ENCODE measurements at regions not wholly inside any gene's neighbourhood (a gene's known extent, or its start where the extent isn't known, plus 50 kb on each side); places are given as distances from the start of the nearest gene placed in this dataset.

GRCh38 chr6:88558981-88559380, 392.8 kb upstream of the CNR1 start:
- no peak for DNase-seq (ENCODE audit: low read depth)

GRCh38 chr6:88556663-88557062, 390.5 kb upstream of the CNR1 start:
- no peak for DNase-seq (ENCODE audit: low read depth)

- no peak for DNase-seq (ENCODE audit: low read depth)
These were observed 382.9 kb upstream of the CNR1 start for GRCh38 chr6:88548891-88549505.

GRCh38 chr6:88547768-88548167, 381.6 kb upstream of the CNR1 start:
- no peak for DNase-seq (ENCODE audit: low read depth)

- no peak for DNase-seq (ENCODE audit: low read depth)
These were observed 379.8 kb upstream of the CNR1 start for GRCh38 chr6:88545991-88546390.

GRCh38 chr6:88544986-88545612, 379.0 kb upstream of the CNR1 start:
- no peak for DNase-seq (ENCODE audit: low read depth)

GRCh38 chr6:88539295-88539764, 373.2 kb upstream of the CNR1 start:
- no peak for DNase-seq (ENCODE audit: low read depth)

GRCh38 chr6:88538840-88539239, 372.7 kb upstream of the CNR1 start:
- DNase-seq (ENCODE audit: low read depth), result no peak

GRCh38 chr6:88538130-88538706, 372.1 kb upstream of the CNR1 start:
- no peak for DNase-seq (ENCODE audit: low read depth)

GRCh38 chr6:88536071-88536625, 370.0 kb upstream of the CNR1 start:
- no peak for DNase-seq (ENCODE audit: low read depth)

GRCh38 chr6:88535306-88535705, 369.2 kb upstream of the CNR1 start:
- DNase-seq (ENCODE audit: low read depth), result no peak

GRCh38 chr6:88532241-88532860, 366.2 kb upstream of the CNR1 start:
- DNase-seq (ENCODE audit: low read depth), result no peak

- no peak for DNase-seq (ENCODE audit: low read depth)
These were observed 363.6 kb upstream of the CNR1 start for GRCh38 chr6:88529726-88530125.

- DNase-seq (ENCODE audit: low read depth), result no peak
These were observed 354.3 kb upstream of the CNR1 start for GRCh38 chr6:88520445-88520844.

GRCh38 chr6:88520017-88520338, 353.8 kb upstream of the CNR1 start:
- DNase-seq (ENCODE audit: low read depth), result no peak

- no peak for DNase-seq (ENCODE audit: low read depth)
These were observed 353.3 kb upstream of the CNR1 start for GRCh38 chr6:88519301-88520016.

GRCh38 chr6:88517737-88518136, 351.6 kb upstream of the CNR1 start:
- DNase-seq (ENCODE audit: low read depth), result peak; percentile 6

- no peak for DNase-seq (ENCODE audit: low read depth)
These were observed 347.8 kb upstream of the CNR1 start for GRCh38 chr6:88513920-88514319.

GRCh38 chr6:88513471-88513870, 347.3 kb upstream of the CNR1 start:
- DNase-seq (ENCODE audit: low read depth), result no peak

- DNase-seq (ENCODE audit: low read depth), result no peak
These were observed 346.8 kb upstream of the CNR1 start for GRCh38 chr6:88512951-88513350.

GRCh38 chr6:88502391-88502790, 336.2 kb upstream of the CNR1 start:
- DNase-seq (ENCODE audit: low read depth), result no peak

All from LHCN-M2 (cell line).